ENCODE measurements at regions not wholly inside any gene's neighbourhood (a gene's known extent, or its start where the extent isn't known, plus 50 kb on each side); places are given as distances from the start of the nearest gene placed in this dataset.

GRCh38 chr10:21308018-21308417 lies 217.5 kb downstream of the SKIDA1 start:
- no peaks in the 10 kb centered on the region for H3K36me3 ChIP-seq (ENCODE audit: insufficient read depth, low read length)
- H3K9ac ChIP-seq (ENCODE audit: low read length): no peak overlapping the region
- H3K27me3 ChIP-seq (ENCODE audit: insufficient read depth, low read depth, low read length): no peaks in the 10 kb centered on the region
- H3K79me2 ChIP-seq (replicated peaks; ENCODE audit: insufficient read depth, low read length): no peaks in the 10 kb centered on the region
- no peaks in the 10 kb centered on the region for H4K20me1 ChIP-seq (ENCODE audit: insufficient read depth)
- H3F3A ChIP-seq (ENCODE audit: insufficient read depth, low read length, poor library complexity, severe bottlenecking): no peaks in the 10 kb centered on the region
- TF ChIP-seq, protein P1, sequence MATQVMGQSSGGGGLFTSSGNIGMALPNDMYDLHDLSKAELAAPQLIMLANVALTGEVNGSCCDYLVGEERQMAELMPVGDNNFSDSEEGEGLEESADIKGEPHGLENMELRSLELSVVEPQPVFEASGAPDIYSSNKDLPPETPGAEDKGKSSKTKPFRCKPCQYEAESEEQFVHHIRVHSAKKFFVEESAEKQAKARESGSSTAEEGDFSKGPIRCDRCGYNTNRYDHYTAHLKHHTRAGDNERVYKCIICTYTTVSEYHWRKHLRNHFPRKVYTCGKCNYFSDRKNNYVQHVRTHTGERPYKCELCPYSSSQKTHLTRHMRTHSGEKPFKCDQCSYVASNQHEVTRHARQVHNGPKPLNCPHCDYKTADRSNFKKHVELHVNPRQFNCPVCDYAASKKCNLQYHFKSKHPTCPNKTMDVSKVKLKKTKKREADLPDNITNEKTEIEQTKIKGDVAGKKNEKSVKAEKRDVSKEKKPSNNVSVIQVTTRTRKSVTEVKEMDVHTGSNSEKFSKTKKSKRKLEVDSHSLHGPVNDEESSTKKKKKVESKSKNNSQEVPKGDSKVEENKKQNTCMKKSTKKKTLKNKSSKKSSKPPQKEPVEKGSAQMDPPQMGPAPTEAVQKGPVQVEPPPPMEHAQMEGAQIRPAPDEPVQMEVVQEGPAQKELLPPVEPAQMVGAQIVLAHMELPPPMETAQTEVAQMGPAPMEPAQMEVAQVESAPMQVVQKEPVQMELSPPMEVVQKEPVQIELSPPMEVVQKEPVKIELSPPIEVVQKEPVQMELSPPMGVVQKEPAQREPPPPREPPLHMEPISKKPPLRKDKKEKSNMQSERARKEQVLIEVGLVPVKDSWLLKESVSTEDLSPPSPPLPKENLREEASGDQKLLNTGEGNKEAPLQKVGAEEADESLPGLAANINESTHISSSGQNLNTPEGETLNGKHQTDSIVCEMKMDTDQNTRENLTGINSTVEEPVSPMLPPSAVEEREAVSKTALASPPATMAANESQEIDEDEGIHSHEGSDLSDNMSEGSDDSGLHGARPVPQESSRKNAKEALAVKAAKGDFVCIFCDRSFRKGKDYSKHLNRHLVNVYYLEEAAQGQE (IDR thresholded peaks at IDR 0.05; ENCODE audit: borderline replicate concordance): no peak
- TF ChIP-seq EP300 (conservative IDR thresholded peaks at IDR 0.05; ENCODE audit: poor library complexity, severe bottlenecking) (no peak), TAF1 (IDR thresholded peaks at IDR 0.05; ENCODE audit: low read depth) (no peak), RAD21 (conservative IDR thresholded peaks at IDR 0.05) (no peak), MXI1 (conservative IDR thresholded peaks at IDR 0.05; ENCODE audit: poor library complexity, severe bottlenecking) (no peak), POLR2AphosphoS5 (IDR thresholded peaks at IDR 0.05) (no peak), EZH2 (IDR thresholded peaks at IDR 0.05; ENCODE audit: borderline replicate concordance, insufficient read depth, low read length, poor library complexity, severe bottlenecking) (no peak), SMC3 (conservative IDR thresholded peaks at IDR 0.05; ENCODE audit: poor library complexity) (no peak)
- TF ChIP-seq, protein P2, sequence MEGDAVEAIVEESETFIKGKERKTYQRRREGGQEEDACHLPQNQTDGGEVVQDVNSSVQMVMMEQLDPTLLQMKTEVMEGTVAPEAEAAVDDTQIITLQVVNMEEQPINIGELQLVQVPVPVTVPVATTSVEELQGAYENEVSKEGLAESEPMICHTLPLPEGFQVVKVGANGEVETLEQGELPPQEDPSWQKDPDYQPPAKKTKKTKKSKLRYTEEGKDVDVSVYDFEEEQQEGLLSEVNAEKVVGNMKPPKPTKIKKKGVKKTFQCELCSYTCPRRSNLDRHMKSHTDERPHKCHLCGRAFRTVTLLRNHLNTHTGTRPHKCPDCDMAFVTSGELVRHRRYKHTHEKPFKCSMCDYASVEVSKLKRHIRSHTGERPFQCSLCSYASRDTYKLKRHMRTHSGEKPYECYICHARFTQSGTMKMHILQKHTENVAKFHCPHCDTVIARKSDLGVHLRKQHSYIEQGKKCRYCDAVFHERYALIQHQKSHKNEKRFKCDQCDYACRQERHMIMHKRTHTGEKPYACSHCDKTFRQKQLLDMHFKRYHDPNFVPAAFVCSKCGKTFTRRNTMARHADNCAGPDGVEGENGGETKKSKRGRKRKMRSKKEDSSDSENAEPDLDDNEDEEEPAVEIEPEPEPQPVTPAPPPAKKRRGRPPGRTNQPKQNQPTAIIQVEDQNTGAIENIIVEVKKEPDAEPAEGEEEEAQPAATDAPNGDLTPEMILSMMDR (IDR thresholded peaks at IDR 0.05; ENCODE audit: poor library complexity, severe bottlenecking): no peak
- no peak overlapping the region for H2AFZ ChIP-seq (ENCODE audit: low read depth, low read length)
- no peak overlapping the region for H3K27ac ChIP-seq (ENCODE audit: low read length)
- no peaks in the 10 kb centered on the region for H3K9me2 ChIP-seq (ENCODE audit: insufficient read depth, low read length)
- H3K4me2 ChIP-seq (ENCODE audit: low read length): no peak overlapping the region
- no peaks in the 10 kb centered on the region for H3K9me3 ChIP-seq (ENCODE audit: low read length)
- H3K4me3 ChIP-seq (ENCODE audit: low read length): no peak overlapping the region

DNA sequence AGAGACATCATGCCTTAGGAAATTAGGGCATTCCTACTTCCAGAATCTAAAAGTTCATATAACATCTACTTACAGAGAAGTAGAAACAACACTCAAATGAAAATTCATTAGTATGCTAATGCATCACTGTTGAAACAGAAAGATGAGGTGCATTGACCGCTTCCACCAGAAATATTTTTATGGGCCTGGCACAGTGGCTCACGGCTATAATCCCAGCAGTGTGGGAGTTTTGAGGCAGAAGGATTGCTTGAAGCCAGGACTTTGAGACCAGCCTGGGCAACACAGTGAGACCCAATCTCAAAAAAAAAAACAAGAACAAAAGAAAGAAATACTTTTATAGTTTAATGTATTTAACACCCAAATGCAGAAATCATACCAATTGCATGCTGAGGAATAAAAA lies 220.9 kb downstream of the SKIDA1 start:
- Histone ChIP-seq H3K27ac (ENCODE audit: low read length) (no peak overlapping the region), H3K4me3 (ENCODE audit: low read length) (no peak overlapping the region), H3K36me3 (ENCODE audit: insufficient read depth, low read length) (no peaks in the 10 kb centered on the region), H3K4me2 (ENCODE audit: low read length) (no peak overlapping the region), H3K9ac (ENCODE audit: low read length) (no peak overlapping the region), H2AFZ (ENCODE audit: low read depth, low read length) (no peak overlapping the region), H3F3A (ENCODE audit: insufficient read depth, low read length, poor library complexity, severe bottlenecking) (no peaks in the 10 kb centered on the region), H3K27me3 (ENCODE audit: insufficient read depth, low read depth, low read length) (no peaks in the 10 kb centered on the region), H3K79me2 (replicated peaks; ENCODE audit: insufficient read depth, low read length) (no peaks in the 10 kb centered on the region), H4K20me1 (ENCODE audit: insufficient read depth) (no peaks in the 10 kb centered on the region), H3K9me3 (ENCODE audit: low read length) (no peaks in the 10 kb centered on the region), H3K9me2 (ENCODE audit: insufficient read depth, low read length) (no peaks in the 10 kb centered on the region)
- TF ChIP-seq TAF1 (IDR thresholded peaks at IDR 0.05; ENCODE audit: low read depth) (no peak), MXI1 (conservative IDR thresholded peaks at IDR 0.05; ENCODE audit: poor library complexity, severe bottlenecking) (no peak), EZH2 (IDR thresholded peaks at IDR 0.05; ENCODE audit: borderline replicate concordance, insufficient read depth, low read length, poor library complexity, severe bottlenecking) (no peak), SMC3 (conservative IDR thresholded peaks at IDR 0.05; ENCODE audit: poor library complexity) (no peak), EP300 (conservative IDR thresholded peaks at IDR 0.05; ENCODE audit: poor library complexity, severe bottlenecking) (no peak), POLR2AphosphoS5 (IDR thresholded peaks at IDR 0.05) (no peak), RAD21 (conservative IDR thresholded peaks at IDR 0.05) (no peak)
- TF ChIP-seq, protein P2 (IDR thresholded peaks at IDR 0.05; ENCODE audit: poor library complexity, severe bottlenecking): no peak
- TF ChIP-seq, protein P1 (IDR thresholded peaks at IDR 0.05; ENCODE audit: borderline replicate concordance): no peak
